Mesendoderm (in vitro differentiated cells): ENCODE measurements at regions not wholly inside any gene's neighbourhood (a gene's known extent, or its start where the extent isn't known, plus 50 kb on each side); places are given as distances from the start of the nearest gene placed in this dataset.

Source experiments
- DNase-seq: peaks from one replicate; pipeline ENCODE4 v3.0.0; 2013
- H2AK5ac ChIP-seq: 2 replicates; pipeline ENCODE4 v1.6.1; 2013; ENCODE audit warnings: low read length, inconsistent platforms
- H2BK120ac ChIP-seq: 2 replicates; pipeline ENCODE4 v1.6.1; 2013; ENCODE audit warnings: low read depth, mild to moderate bottlenecking, low read length, moderate library complexity, mixed read lengths
- H2BK15ac ChIP-seq: replicated peaks from 2 replicates; pipeline ENCODE4 v1.6.1; 2013; ENCODE audit warnings: low read depth, mild to moderate bottlenecking, moderate library complexity
- H2BK5ac ChIP-seq: 2 replicates; pipeline ENCODE4 v1.6.1; 2013; ENCODE audit warnings: low read length, inconsistent platforms
- H3K18ac ChIP-seq: 2 replicates; pipeline ENCODE4 v1.6.1; 2013; ENCODE audit warnings: mild to moderate bottlenecking, low read length, mixed read lengths
- H3K23ac ChIP-seq: one replicate; pipeline ENCODE4 v1.6.1; 2013; ENCODE audit warnings: low read length
- H3K27ac ChIP-seq: 2 replicates; pipeline ENCODE4 v1.5.1; 2013; ENCODE audit warnings: low read depth, mild to moderate bottlenecking, inconsistent platforms, low read length, moderate library complexity
- H3K27me3 ChIP-seq: 2 replicates; pipeline ENCODE4 v1.6.1; 2013; ENCODE audit warnings: low read length, control low read depth, mild to moderate bottlenecking, inconsistent platforms; ENCODE audit not compliant: insufficient read depth, poor library complexity
- H3K36me3 ChIP-seq: 2 replicates; pipeline ENCODE4 v1.6.1; 2013; ENCODE audit warnings: low read length, inconsistent platforms; ENCODE audit not compliant: control insufficient read depth, insufficient read depth
- H3K4ac ChIP-seq: one replicate; pipeline ENCODE4 v1.6.1; 2013; ENCODE audit warnings: low read depth, mild to moderate bottlenecking, low read length, moderate library complexity
- H3K4me1 ChIP-seq: 2 replicates; pipeline ENCODE4 v1.6.1; 2013; ENCODE audit warnings: low read depth, low read length, inconsistent platforms; ENCODE audit not compliant: control insufficient read depth
- H3K4me2 ChIP-seq: 2 replicates; pipeline ENCODE4 v1.6.1; 2013; ENCODE audit warnings: low read length
- H3K4me3 ChIP-seq: 2 replicates; pipeline ENCODE4 v1.5.1; 2013; ENCODE audit warnings: mild to moderate bottlenecking, low read length
- H3K56ac ChIP-seq: one replicate; pipeline ENCODE4 v1.6.1; 2013; ENCODE audit warnings: low read length
- H3K79me1 ChIP-seq: 2 replicates; pipeline ENCODE4 v1.6.1; 2013; ENCODE audit warnings: low read length, inconsistent platforms
- H3K79me2 ChIP-seq: 2 replicates; pipeline ENCODE4 v1.6.1; 2013; ENCODE audit warnings: mild to moderate bottlenecking, low read length; ENCODE audit not compliant: control insufficient read depth, insufficient read depth
- H3K9ac ChIP-seq: 2 replicates; pipeline ENCODE4 v1.6.1; 2013; ENCODE audit warnings: low read length, inconsistent platforms
- H4K5ac ChIP-seq: one replicate; pipeline ENCODE4 v1.6.1; 2013; ENCODE audit warnings: low read length
- H4K8ac ChIP-seq: one replicate; pipeline ENCODE4 v1.6.1; 2013; ENCODE audit warnings: low read depth, mild to moderate bottlenecking, control low read depth, low read length, moderate library complexity
- WGBS: extraction: QIAGEN DNeasy Blood & Tissue Kit; methylation state at CpG from one replicate; pipeline ENCODE4 v1.1.7; 2013; ENCODE audit warnings: low lambda C conversion rate, missing lambda C conversion rate; ENCODE audit not compliant: insufficient coverage; ENCODE audit errors: extremely low coverage; 5-methylcytosine and 5-hydroxymethylcytosine counted together

DNA sequence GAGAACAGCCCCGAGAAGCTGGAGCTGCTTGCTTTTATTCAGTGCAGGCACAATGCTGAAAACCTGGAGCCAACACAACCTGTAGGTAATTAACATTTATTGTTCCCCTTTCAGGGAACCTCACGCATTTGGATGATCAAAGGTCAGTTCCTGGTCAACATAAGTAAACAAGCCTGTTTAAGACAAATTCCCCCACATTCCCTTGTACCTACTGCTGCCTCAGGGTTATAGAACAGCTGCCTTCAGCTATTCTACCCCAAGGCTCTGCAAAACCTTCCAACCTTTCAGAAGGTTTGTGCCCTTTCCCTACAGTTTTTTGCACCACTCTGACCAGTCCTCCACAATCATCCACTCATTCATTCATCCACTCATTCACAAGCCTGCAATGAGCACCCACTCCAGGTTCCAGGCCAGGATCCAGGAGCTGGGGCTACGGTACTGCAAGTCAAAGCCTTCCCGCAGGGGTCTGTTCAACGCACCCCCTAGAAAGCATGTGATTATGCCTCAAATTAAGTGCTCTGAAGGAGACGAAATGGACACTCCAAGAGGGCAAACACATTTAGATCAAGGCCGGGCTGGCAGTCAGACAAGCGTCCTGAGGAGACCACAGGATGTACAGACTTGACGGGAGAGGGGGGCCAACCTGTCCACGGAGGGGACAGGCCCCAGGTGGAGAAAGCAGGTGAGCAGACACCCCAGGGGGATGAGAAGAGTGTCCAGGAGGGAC, 683.9 kb downstream of the MATN1 start:
- Histone ChIP-seq H3K18ac (no peak overlapping the region), H3K36me3 (no peaks in the 10 kb centered on the region), H2AK5ac (no peak overlapping the region), H3K79me1 (no peaks in the 10 kb centered on the region), H4K5ac (no peak overlapping the region), H3K4me1 (no peaks in the 10 kb centered on the region), H3K27me3 (no peaks in the 10 kb centered on the region), H3K4me2 (no peak overlapping the region), H3K9ac (no peak overlapping the region), H3K27ac (no peak overlapping the region), H2BK120ac (no peak overlapping the region), H3K79me2 (no peaks in the 10 kb centered on the region), H3K23ac (no peak overlapping the region), H4K8ac (no peak overlapping the region), H2BK15ac (no peak overlapping the region), H3K56ac (no peak overlapping the region), H2BK5ac (no peak overlapping the region), H3K4me3 (no peak overlapping the region), H3K4ac (no peak overlapping the region)
- WGBS = no CpG with 5 or more reads among the region's 10 CpGs
- no peak for DNase-seq

- Histone ChIP-seq H3K36me3 (no peaks in the 10 kb centered on the region), H2BK120ac (no peak overlapping the region)
- WGBS = no CpG with 5 or more reads among the region's 9 CpGs
Measured at GRCh38 chr1:30038134-30039025, 685.0 kb downstream of the MATN1 start.

GRCh38 chr1:30037251-30038118, 685.9 kb downstream of the MATN1 start:
- Histone ChIP-seq H3K79me1 (no peaks in the 10 kb centered on the region), H2BK5ac (no peak overlapping the region), H3K56ac (no peak overlapping the region), H3K4ac (no peak overlapping the region), H3K4me3 (no peak overlapping the region), H4K5ac (no peak overlapping the region), H2BK15ac (no peak overlapping the region), H2BK120ac (no peak overlapping the region), H3K79me2 (no peaks in the 10 kb centered on the region), H3K27ac (no peak overlapping the region), H2AK5ac (no peak overlapping the region), H3K36me3 (no peaks in the 10 kb centered on the region), H3K18ac (no peak overlapping the region), H3K4me2 (no peak overlapping the region), H4K8ac (no peak overlapping the region), H3K9ac (no peak overlapping the region), H3K27me3 (no peaks in the 10 kb centered on the region), H3K23ac (no peak overlapping the region), H3K4me1 (no peaks in the 10 kb centered on the region)
- no peak for DNase-seq
- WGBS = no CpG with 5 or more reads among the region's 10 CpGs

More at GRCh38 chr1:30038134-30039025, 685.0 kb downstream of the MATN1 start:
- H2AK5ac ChIP-seq = no peak overlapping the region
- no peak overlapping the region for H4K5ac ChIP-seq
- no peak overlapping the region for H3K23ac ChIP-seq
- no peak overlapping the region for H2BK5ac ChIP-seq
- H3K4me2 ChIP-seq = no peak overlapping the region
- H3K79me2 ChIP-seq = no peaks in the 10 kb centered on the region
- H3K27me3 ChIP-seq = no peaks in the 10 kb centered on the region
- no peak overlapping the region for H3K4ac ChIP-seq
- no peak overlapping the region for H4K8ac ChIP-seq
- no peak for DNase-seq
- no peaks in the 10 kb centered on the region for H3K4me1 ChIP-seq
- H3K79me1 ChIP-seq = no peaks in the 10 kb centered on the region
- no peak overlapping the region for H2BK15ac ChIP-seq
- H3K18ac ChIP-seq = no peak overlapping the region
- H3K56ac ChIP-seq = no peak overlapping the region
- H3K9ac ChIP-seq = no peak overlapping the region
- no peak overlapping the region for H3K4me3 ChIP-seq
- H3K27ac ChIP-seq = no peak overlapping the region

DNA sequence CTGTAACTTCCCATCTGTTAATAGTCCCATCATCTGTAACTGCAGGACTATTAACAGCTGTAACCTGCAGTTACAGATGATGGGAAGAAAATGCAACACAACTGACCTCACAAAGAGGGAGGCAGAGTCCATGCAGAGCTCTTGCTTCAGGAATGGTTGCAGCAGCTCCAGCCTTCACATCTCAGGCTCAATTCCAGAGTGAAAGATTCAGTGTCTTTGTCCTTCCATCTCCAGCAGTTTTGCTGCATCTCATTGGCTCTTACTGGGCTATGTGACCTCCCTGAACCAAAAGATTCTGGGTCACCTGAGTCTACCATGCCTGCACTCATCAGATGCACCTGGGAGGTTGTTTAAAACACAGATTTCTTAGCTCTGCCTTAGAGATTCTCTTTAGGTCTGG, 686.7 kb downstream of the MATN1 start:
- no peaks in the 10 kb centered on the region for H3K79me1 ChIP-seq
- H3K4me1 ChIP-seq = no peaks in the 10 kb centered on the region
- H2BK15ac ChIP-seq = no peak overlapping the region
- no peaks in the 10 kb centered on the region for H3K36me3 ChIP-seq
- no peak overlapping the region for H3K18ac ChIP-seq
- no peak overlapping the region for H3K4me2 ChIP-seq
- no peak overlapping the region for H3K4ac ChIP-seq
- no peak overlapping the region for H3K4me3 ChIP-seq
- no peaks in the 10 kb centered on the region for H3K27me3 ChIP-seq
- DNase-seq = no peak
- no peak overlapping the region for H2BK120ac ChIP-seq
- no peak overlapping the region for H4K5ac ChIP-seq
- H3K56ac ChIP-seq = no peak overlapping the region
- H2BK5ac ChIP-seq = no peak overlapping the region
- no peak overlapping the region for H4K8ac ChIP-seq
- H3K9ac ChIP-seq = no peak overlapping the region
- H3K79me2 ChIP-seq = no peaks in the 10 kb centered on the region
- no peak overlapping the region for H3K23ac ChIP-seq
- H3K27ac ChIP-seq = no peak overlapping the region
- no peak overlapping the region for H2AK5ac ChIP-seq

GRCh38 chr1:30036229-30036547, 687.2 kb downstream of the MATN1 start:
- H3K56ac ChIP-seq = no peak overlapping the region
- H3K36me3 ChIP-seq = no peaks in the 10 kb centered on the region
- no peak overlapping the region for H3K4me3 ChIP-seq
- no peak overlapping the region for H4K5ac ChIP-seq
- no peak overlapping the region for H4K8ac ChIP-seq
- no peak for DNase-seq
- H2BK120ac ChIP-seq = no peak overlapping the region
- no peak overlapping the region for H3K4ac ChIP-seq
- no peaks in the 10 kb centered on the region for H3K79me1 ChIP-seq
- H3K27ac ChIP-seq = no peak overlapping the region
- H3K18ac ChIP-seq = no peak overlapping the region
- H3K27me3 ChIP-seq = no peaks in the 10 kb centered on the region
- no peak overlapping the region for H2BK15ac ChIP-seq
- WGBS = no CpG with 5 or more reads among the region's 6 CpGs
- no peaks in the 10 kb centered on the region for H3K4me1 ChIP-seq
- H2BK5ac ChIP-seq = no peak overlapping the region
- H3K23ac ChIP-seq = no peak overlapping the region
- H2AK5ac ChIP-seq = no peak overlapping the region
- no peak overlapping the region for H3K4me2 ChIP-seq
- no peak overlapping the region for H3K9ac ChIP-seq
- H3K79me2 ChIP-seq = no peaks in the 10 kb centered on the region
